Epithelial cell of esophagus (primary cell): ENCODE measurements at regions not wholly inside any gene's neighbourhood (a gene's known extent, or its start where the extent isn't known, plus 50 kb on each side); places are given as distances from the start of the nearest gene placed in this dataset.

Experiments
- DNase-seq: peaks from one replicate; pipeline ENCODE4 v3.0.0; 2010; ENCODE audit warnings: low read depth
- H3K4me3 ChIP-seq: 2 replicates; pipeline ENCODE4 v1.5.1; 2011; ENCODE audit warnings: mild to moderate bottlenecking, low read length, control low read depth
- TF ChIP-seq, protein P1 (sequence below): IDR thresholded peaks from 2 replicates; pipeline ENCODE4 v1.5.1; 2011; ENCODE audit warnings: low read depth, mild to moderate bottlenecking, low read length, control low read depth, inconsistent platforms; ENCODE audit not compliant: insufficient read depth; ENCODE audit errors: missing control alignments

DNA sequence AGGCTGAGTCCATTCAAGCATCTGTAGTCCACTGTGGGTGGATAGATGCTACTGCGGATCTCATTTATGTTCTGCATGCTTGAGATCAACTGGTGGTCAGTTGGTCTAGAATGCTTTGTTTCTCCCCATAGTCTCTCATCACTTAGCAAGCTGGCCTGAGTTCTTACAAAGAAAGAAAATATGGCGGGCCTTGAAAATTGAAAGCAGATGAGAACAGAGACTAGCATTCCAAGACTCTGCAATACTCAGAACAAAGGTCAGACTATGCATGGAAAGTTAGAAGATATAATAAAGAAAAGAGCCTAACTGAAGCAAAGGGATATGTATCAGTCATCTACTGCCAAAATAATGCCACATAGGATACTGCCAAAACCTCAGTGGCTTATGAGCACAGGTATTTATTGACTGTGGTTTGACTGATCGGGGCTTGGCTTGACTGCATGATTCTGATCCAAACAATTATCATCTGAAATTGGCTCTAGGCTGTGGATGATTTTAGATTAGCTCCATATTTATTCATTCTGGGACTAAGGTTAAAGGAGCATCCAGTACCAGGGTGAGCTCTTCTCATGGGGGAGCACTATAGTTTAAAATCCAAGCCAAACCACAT is 258.9 kb downstream of the TAF11L14 start:
- TF ChIP-seq, protein P1, sequence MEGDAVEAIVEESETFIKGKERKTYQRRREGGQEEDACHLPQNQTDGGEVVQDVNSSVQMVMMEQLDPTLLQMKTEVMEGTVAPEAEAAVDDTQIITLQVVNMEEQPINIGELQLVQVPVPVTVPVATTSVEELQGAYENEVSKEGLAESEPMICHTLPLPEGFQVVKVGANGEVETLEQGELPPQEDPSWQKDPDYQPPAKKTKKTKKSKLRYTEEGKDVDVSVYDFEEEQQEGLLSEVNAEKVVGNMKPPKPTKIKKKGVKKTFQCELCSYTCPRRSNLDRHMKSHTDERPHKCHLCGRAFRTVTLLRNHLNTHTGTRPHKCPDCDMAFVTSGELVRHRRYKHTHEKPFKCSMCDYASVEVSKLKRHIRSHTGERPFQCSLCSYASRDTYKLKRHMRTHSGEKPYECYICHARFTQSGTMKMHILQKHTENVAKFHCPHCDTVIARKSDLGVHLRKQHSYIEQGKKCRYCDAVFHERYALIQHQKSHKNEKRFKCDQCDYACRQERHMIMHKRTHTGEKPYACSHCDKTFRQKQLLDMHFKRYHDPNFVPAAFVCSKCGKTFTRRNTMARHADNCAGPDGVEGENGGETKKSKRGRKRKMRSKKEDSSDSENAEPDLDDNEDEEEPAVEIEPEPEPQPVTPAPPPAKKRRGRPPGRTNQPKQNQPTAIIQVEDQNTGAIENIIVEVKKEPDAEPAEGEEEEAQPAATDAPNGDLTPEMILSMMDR = no peak
- DNase-seq = no peak
- H3K4me3 ChIP-seq = no peak overlapping the region

DNA sequence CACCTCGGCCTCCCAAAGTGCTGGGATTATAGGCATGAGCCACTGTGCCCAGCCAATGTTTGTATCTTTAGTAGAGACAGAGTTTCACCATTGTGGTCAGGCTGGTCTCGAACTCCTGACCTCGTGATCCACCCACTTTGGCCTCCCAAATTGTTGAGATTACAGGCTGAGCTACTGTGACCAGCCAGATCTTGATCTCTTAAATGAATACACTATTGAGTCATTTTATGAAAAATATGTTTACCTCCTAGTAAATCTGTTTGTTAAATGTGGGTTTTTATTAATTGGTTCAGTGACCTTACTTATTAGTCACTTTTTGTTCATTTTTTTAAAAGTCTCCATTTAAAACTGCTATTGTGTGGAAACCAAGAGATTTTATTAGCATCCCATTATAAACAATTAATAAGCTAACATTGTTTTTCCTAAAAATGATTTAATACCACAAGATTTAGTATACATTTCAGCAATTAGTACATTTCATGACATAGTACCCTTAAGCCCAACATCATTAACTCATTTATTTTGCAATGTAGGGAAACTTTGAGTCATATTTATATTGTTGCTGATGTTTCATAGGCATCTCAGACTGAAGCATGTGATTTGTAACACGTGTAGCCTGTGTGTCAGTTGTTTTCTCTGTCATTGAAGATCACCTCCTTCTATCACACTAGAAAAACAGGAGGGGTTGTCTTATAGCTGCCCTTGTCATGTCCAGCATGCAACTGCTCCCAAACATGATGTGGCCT is 261.2 kb downstream of the TAF11L14 start:
- no peak overlapping the region for H3K4me3 ChIP-seq
- DNase-seq = peak; percentile 87
- TF ChIP-seq, protein P1 = no peak

DNA sequence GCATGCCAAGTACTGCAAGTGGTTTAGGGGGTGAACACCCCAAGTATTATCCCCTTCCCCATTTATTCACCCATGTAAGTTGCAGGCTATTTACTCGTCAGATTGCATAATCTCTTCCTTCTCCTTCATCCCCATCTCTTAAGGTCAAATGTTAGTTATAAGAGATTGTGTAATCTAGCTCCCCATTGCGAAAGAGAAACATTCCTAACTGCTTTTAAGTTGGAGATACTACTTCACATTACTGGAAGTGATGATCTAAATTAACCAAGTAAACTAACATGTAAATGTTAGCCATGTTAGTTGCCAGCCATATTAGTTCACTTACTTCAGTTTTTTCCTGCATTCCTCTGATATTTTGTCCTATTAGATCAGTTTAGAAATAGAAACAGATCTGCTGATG is 262.3 kb downstream of the TAF11L14 start:
- H3K4me3 ChIP-seq = no peak overlapping the region
- TF ChIP-seq, protein P1 = no peak
- DNase-seq = peak; percentile 91

DNA sequence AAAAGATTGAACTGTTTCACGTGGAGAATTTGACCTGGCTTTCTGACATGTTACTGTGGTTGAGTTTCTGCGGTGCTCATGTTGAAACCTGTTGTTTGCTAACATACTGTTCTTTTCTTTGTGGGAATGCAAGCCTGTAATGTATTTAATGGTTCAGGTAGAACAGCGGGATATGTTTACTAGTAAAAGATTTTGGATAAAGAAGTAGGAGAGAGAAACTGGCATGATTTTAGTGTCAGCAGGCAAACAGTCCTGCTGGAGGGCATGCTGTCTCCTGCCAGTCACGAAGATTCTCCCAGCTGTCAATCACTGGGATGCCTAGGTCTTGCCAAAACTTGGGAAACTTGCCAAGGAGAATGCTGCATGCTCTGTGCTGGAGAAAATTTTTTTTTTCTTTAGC is 263.5 kb downstream of the TAF11L14 start:
- no peak overlapping the region for H3K4me3 ChIP-seq

DNA sequence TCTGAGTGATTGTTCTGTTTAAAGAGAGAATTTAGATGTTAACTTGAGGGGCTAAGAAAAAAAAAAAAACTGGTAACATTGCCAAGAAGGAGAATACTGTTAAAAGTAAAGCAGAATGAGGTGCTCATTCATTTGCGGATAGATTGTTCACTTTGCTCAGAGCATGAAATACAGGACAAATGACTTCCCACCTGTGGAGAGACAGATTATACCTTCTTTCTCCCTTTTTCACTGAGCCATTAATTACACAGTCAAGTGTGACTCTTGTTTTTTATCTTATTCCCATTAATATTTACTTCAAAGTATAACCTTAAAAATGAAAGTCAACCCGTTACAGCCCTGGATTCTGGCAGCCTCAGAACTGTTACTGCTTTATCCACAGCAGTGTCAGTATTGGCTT is 264.5 kb downstream of the TAF11L14 start:
- TF ChIP-seq, protein P1 = no peak
- DNase-seq = no peak
- H3K4me3 ChIP-seq = no peak overlapping the region

More for the DNA sequence above, 263.5 kb downstream of the TAF11L14 start:
- TF ChIP-seq, protein P1 = no peak
- DNase-seq = peak; percentile 76

DNA sequence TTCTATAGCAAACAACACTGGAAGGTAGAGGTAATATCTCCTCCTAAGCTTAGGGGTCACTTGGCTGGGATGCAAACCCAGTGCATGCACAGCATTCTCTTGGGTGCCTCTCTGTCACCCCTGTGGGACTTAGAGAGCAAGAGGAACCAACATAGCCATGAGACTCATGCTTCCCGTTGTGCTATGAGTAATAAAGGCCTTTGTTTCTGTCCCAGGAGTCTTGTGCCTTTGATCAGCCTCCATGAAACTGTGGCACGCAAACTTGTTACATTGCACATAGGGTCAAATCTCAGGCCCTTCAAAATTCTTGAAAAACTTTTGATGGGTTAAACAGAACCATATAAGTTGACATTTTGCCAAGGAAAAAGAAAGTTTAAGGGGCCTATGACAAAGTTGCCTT is 272.8 kb downstream of the TAF11L14 start:
- H3K4me3 ChIP-seq = no peak overlapping the region
- TF ChIP-seq, protein P1 = no peak
- DNase-seq = peak; percentile 23
